K562 (cell line): ENCODE measurements at regions not wholly inside any gene's neighbourhood (a gene's known extent, or its start where the extent isn't known, plus 50 kb on each side); places are given as distances from the start of the nearest gene placed in this dataset.

Experiments
- ATAC-seq: fragments of 200-7000 bp; cut with Tn5 transposase; 3 replicates; pipeline ENCODE4 v1.9.1; 2020; ENCODE audit warnings: moderate library complexity
- BruUV-seq: library from RNA; stranded (reverse); fragments of 400-500 nt; replicated peaks from 2 replicates; lab custom pipeline; 2021; lab: Mats Ljungman, UMichigan
- CTCF ChIA-PET: fragments of 300-600 bp; formaldehyde crosslinking; extraction: SDS; loops from one replicate; lab custom pipeline; 2021; ENCODE audit warnings: low intra/inter-chr PET ratio; lab: Yijun Ruan, JAX
- POLR2A ChIA-PET: fragments of 300-600, 350-650 bp; sonication (Branson Sonifier 250); formaldehyde crosslinking; extraction: SDS; loops from one replicate; lab custom pipeline; 2021; ENCODE audit warnings: antibody characterized with exemption, inconsistent platforms; lab: Yijun Ruan, JAX
- DNase-seq, 4 experiments: peaks; one replicate each; pipeline versions ENCODE4 v3.0.0 to v3.0.0-alpha.2; 2011 to 2018; ENCODE audit warnings: low spot score in 3 of 4, mixed read lengths in 3 of 4; ENCODE audit errors: extremely low read depth in 1 of 4
- FAIRE-seq: peaks from 2 replicates; lab custom pipeline; 2011; peaks lifted over from hg19 to GRCh38; lab: Jason Lieb, UNC
- H2AFZ ChIP-seq: 2 replicates; pipeline ENCODE4 v1.6.0; 2011; ENCODE audit warnings: low read depth, low read length, control low read depth, inconsistent platforms
- H3K27ac ChIP-seq: fragments of 200-600 bp; 3 replicates; pipeline ENCODE4 v1.8.0; 2011; ENCODE audit warnings: low read depth, mild to moderate bottlenecking, control low read depth, inconsistent platforms, low read length, moderate library complexity, mixed read lengths; ENCODE audit errors: extremely low read depth
- H3K27me3 ChIP-seq, 2 experiments: fragments of 300-600 bp in 1 of 2; 2 replicates in 1 of 2; 3 replicates in 1 of 2; pipeline versions ENCODE4 v1.6.0 to v1.8.0; 2011; ENCODE audit warnings: inconsistent platforms in 2 of 2, low read length in 2 of 2, mild to moderate bottlenecking in 1 of 2, mixed read lengths in 1 of 2, moderate library complexity in 1 of 2; ENCODE audit not compliant: control insufficient read depth in 2 of 2, insufficient read depth in 2 of 2
- H3K36me3 ChIP-seq: fragments of 300-600 bp; 3 replicates; pipeline ENCODE4 v1.8.0; 2011; ENCODE audit warnings: mild to moderate bottlenecking, low read length, inconsistent platforms; ENCODE audit not compliant: control insufficient read depth, insufficient read depth
- H3K4me1 ChIP-seq, 2 experiments: fragments of 200-600 bp in 1 of 2; replicated peaks in 1 of 2; 2 replicates in 1 of 2; 3 replicates in 1 of 2; pipeline versions ENCODE4 v1.5.1 to v1.8.0; 2011; ENCODE audit warnings: inconsistent platforms in 2 of 2, low read length in 2 of 2, mild to moderate bottlenecking in 1 of 2, mixed read lengths in 1 of 2, moderate library complexity in 1 of 2; ENCODE audit not compliant: control insufficient read depth in 2 of 2, insufficient read depth in 2 of 2
- H3K4me2 ChIP-seq: 2 replicates; pipeline ENCODE4 v1.6.1; 2011; ENCODE audit warnings: low read length, control low read depth, inconsistent platforms, mixed read lengths; ENCODE audit not compliant: insufficient read depth
- H3K4me3 ChIP-seq: fragments of 200-600 bp; sonication (generic), shearing (Covaris generic); 2 replicates; pipeline ENCODE4 v1.5.1; 2016; ENCODE audit warnings: control low read depth, inconsistent platforms
- H3K79me2 ChIP-seq: fragments of 200-600 bp; 3 replicates; pipeline ENCODE4 v1.8.0; 2011; ENCODE audit warnings: low read length, inconsistent platforms; ENCODE audit not compliant: control insufficient read depth, insufficient read depth
- H3K9ac ChIP-seq, 2 experiments: 2 replicates each; pipeline versions ENCODE4 v1.6.0 to v1.6.1; 2011; ENCODE audit warnings: low read depth in 2 of 2, low read length in 2 of 2, control low read depth in 1 of 2, inconsistent platforms in 1 of 2, mild to moderate bottlenecking in 1 of 2, mixed read lengths in 1 of 2; ENCODE audit not compliant: insufficient read depth in 1 of 2
- H3K9me1 ChIP-seq: one replicate; pipeline ENCODE4 v1.6.0; 2011; ENCODE audit warnings: inconsistent platforms, mild to moderate bottlenecking, low read length, moderate library complexity; ENCODE audit not compliant: control insufficient read depth, insufficient read depth
- H3K9me3 ChIP-seq: replicated peaks from 2 replicates; pipeline ENCODE4 v1.5.1; 2011; ENCODE audit warnings: low read depth, low read length, inconsistent platforms; ENCODE audit not compliant: control insufficient read depth, insufficient read depth
- H4K20me1 ChIP-seq: replicated peaks from 2 replicates; pipeline ENCODE4 v1.6.1; 2011; ENCODE audit warnings: low read length, inconsistent platforms, mixed read lengths; ENCODE audit not compliant: control insufficient read depth, insufficient read depth
- CHD1 ChIP-seq: fragments of 200-600 bp; sonication (generic); IDR thresholded peaks from one replicate; pipeline ENCODE4 v1.6.1; 2012; ENCODE audit warnings: mild to moderate bottlenecking, moderate library complexity, low read length, inconsistent platforms
- DIDO1 ChIP-seq: fragments of 450-650 bp; IDR thresholded peaks from 2 replicates; pipeline ENCODE4 v1.6.1; 2016; ENCODE audit warnings: low read depth, missing biosample characterization, missing genetic modification characterization
- FOXO4 ChIP-seq: fragments of 450-650 bp; formaldehyde crosslinking; IDR thresholded peaks from 2 replicates; pipeline ENCODE4 v1.4.0; 2020; ENCODE audit warnings: mild to moderate bottlenecking, moderate library complexity
- JUN ChIP-seq, 2 experiments: sonication (generic) in 1 of 2; formaldehyde crosslinking in 1 of 2; IDR thresholded peaks; 2 replicates each; pipeline versions ENCODE4 v1.6.1 to v1.8.0; 2012 to 2022; ENCODE audit warnings: borderline replicate concordance in 2 of 2, mild to moderate bottlenecking in 2 of 2, improper control_type of control experiment in 1 of 2, low read depth in 1 of 2, low read length in 1 of 2, missing genetic modification reagents in 1 of 2
- KLF1 ChIP-seq: fragments of 450-650 bp; IDR thresholded peaks from 2 replicates; pipeline ENCODE4 v1.6.1; 2016; ENCODE audit warnings: missing genetic modification characterization, missing compliant biosample characterization
- MCM2 ChIP-seq: fragments of 450-650 bp; IDR thresholded peaks from 2 replicates; pipeline ENCODE4 v1.6.1; 2017; ENCODE audit warnings: low read depth, mild to moderate bottlenecking
- NCOA2 ChIP-seq, 2 experiments: fragments of 450-650 bp; IDR thresholded peaks; 2 replicates each; pipeline ENCODE4 v1.6.1; 2018; ENCODE audit warnings: mild to moderate bottlenecking in 2 of 2, moderate library complexity in 1 of 2; ENCODE audit not compliant: partially characterized antibody in 2 of 2
- RUNX1 ChIP-seq: sonication (generic); IDR thresholded peaks from 2 replicates; pipeline ENCODE4 v1.6.1; 2016; ENCODE audit warnings: antibody characterized with exemption, low read depth
- SMAD3 ChIP-seq: fragments of 450-650 bp; formaldehyde crosslinking; conservative IDR thresholded peaks from 2 replicates; pipeline ENCODE4 v1.4.0; 2020; ENCODE audit warnings: mild to moderate bottlenecking
- STAT5A ChIP-seq: IDR thresholded peaks from 2 replicates; pipeline ENCODE4 v1.6.1; 2012; ENCODE audit warnings: low read length, inconsistent platforms, borderline replicate concordance
- TAF15 ChIP-seq: fragments of 200-400 bp; formaldehyde crosslinking; IDR thresholded peaks from 2 replicates; pipeline ENCODE4 v1.6.1; 2017; ENCODE audit warnings: mild to moderate bottlenecking, low read depth, low read length, moderate library complexity
- TCFL5 ChIP-seq: fragments of 250-450 bp; sonication (Bioruptor Pico); conservative IDR thresholded peaks from 2 replicates; pipeline ENCODE4 v1.6.1; 2021; ENCODE audit warnings: mild to moderate bottlenecking, moderate library complexity, matching md5 sums
- ZC3H4 ChIP-seq: sonication (generic); formaldehyde crosslinking; IDR thresholded peaks from 2 replicates; pipeline ENCODE4 v1.9.0; 2021; ENCODE audit warnings: missing genetic modification reagents, borderline replicate concordance
- ZNF316 ChIP-seq: fragments of 450-650 bp; IDR thresholded peaks from 2 replicates; pipeline ENCODE4 v1.6.1; 2016
- ZNF354B ChIP-seq: fragments of 250-450 bp; sonication (Bioruptor Pico); IDR thresholded peaks from 2 replicates; pipeline ENCODE4 v1.4.0; 2020
- WGBS: fragments of 100-300 bp; shearing (Covaris generic); methylation state at CpG from one replicate; pipeline ENCODE4 v1.1.6; 2016; ENCODE audit warnings: low coverage, mixed read lengths; ENCODE audit not compliant: insufficient coverage; ENCODE audit errors: missing lambda C conversion rate; 5-methylcytosine and 5-hydroxymethylcytosine counted together
- in situ Hi-C: fragments of 300-500 bp; cut with MboI; formaldehyde crosslinking; loops from 4 replicates; pipeline ENCODE4 v1.15.0; 2018; ENCODE audit warnings: inconsistent platforms, mixed read lengths
- intact Hi-C: fragments of 100-400 bp; cut with micrococcal nuclease; formaldehyde crosslinking; loops from 2 replicates; pipeline ENCODE4 v1.14.2; 2022
- TF ChIP-seq, protein P1 (sequence below): fragments of 250-450 bp; sonication (Bioruptor Pico); IDR thresholded peaks from 2 replicates; pipeline ENCODE4 v1.5.0; 2022; ENCODE audit warnings: mild to moderate bottlenecking
- TF ChIP-seq, protein P2 (sequence below), 2 experiments: IDR thresholded peaks in 1 of 2; conservative IDR thresholded peaks in 1 of 2; 2 replicates each; pipeline ENCODE4 v1.6.1; 2016; ENCODE audit warnings: low read depth in 2 of 2, mild to moderate bottlenecking in 1 of 2, missing compliant biosample characterization in 1 of 2, missing genetic modification characterization in 1 of 2, moderate library complexity in 1 of 2

GRCh38 chr4:188492886-188493285 lies 353.6 kb downstream of the TRIML1 start (continued):
- TF ChIP-seq, protein P1, sequence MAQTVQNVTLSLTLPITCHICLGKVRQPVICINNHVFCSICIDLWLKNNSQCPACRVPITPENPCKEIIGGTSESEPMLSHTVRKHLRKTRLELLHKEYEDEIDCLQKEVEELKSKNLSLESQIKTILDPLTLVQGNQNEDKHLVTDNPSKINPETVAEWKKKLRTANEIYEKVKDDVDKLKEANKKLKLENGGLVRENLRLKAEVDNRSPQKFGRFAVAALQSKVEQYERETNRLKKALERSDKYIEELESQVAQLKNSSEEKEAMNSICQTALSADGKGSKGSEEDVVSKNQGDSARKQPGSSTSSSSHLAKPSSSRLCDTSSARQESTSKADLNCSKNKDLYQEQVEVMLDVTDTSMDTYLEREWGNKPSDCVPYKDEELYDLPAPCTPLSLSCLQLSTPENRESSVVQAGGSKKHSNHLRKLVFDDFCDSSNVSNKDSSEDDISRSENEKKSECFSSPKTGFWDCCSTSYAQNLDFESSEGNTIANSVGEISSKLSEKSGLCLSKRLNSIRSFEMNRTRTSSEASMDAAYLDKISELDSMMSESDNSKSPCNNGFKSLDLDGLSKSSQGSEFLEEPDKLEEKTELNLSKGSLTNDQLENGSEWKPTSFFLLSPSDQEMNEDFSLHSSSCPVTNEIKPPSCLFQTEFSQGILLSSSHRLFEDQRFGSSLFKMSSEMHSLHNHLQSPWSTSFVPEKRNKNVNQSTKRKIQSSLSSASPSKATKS = no peak
- TF ChIP-seq NCOA2 (IDR thresholded peaks at IDR 0.05; ENCODE audit: partially characterized antibody in 2 of 2) (no peak), STAT5A (no peak), DIDO1 (tag) (no peak), TAF15 (no peak), SMAD3 (CRISPR knock-in tag) (no peak)

- ChIA-PET POLR2A (no interaction called here), CTCF (no interaction called here)
- BruUV-seq = no TSS peak
- ATAC-seq (no peak), FAIRE-seq (no peak), DNase-seq (no peak)
- no peak overlapping the region for H3K4me3 ChIP-seq
- in situ Hi-C loops (no loop called here), intact Hi-C loops (no loop called here)
- H3K4me2 ChIP-seq = no peak overlapping the region
- no peaks in the 10 kb centered on the region for H3K79me2 ChIP-seq
- no peak overlapping the region for H2AFZ ChIP-seq
- H3K9ac ChIP-seq = no peak overlapping the region
- H3K4me1 ChIP-seq = no peaks in the 10 kb centered on the region
- H3K27me3 ChIP-seq = no peaks in the 10 kb centered on the region
- H4K20me1 ChIP-seq = no peaks in the 10 kb centered on the region
- H3K36me3 ChIP-seq = no peaks in the 10 kb centered on the region
- no peaks in the 10 kb centered on the region; the same call in 1 of the 2 replicates for H3K9me3 ChIP-seq
- WGBS = 6% methylated on average over 2 of the region's 2 CpGs
- no peak overlapping the region for H3K27ac ChIP-seq
- no peaks in the 10 kb centered on the region for H3K9me1 ChIP-seq
- TF ChIP-seq FOXO4 (no peak), ZNF354B (CRISPR knock-in tag) (no peak), RUNX1 (no peak), ZNF316 (no peak), ZC3H4 (CRISPR knock-in tag) (no peak), TCFL5 (CRISPR knock-in tag) (no peak), CHD1 (no peak), MCM2 (no peak), JUN (IDR thresholded peaks at IDR 0.05; ENCODE audit: borderline replicate concordance, low read depth, low read length) (no peak), JUN (CRISPR knock-in tag; IDR thresholded peaks at IDR 0.05; ENCODE audit: borderline replicate concordance) (no peak), KLF1 (tag) (no peak)
- TF ChIP-seq, protein P2, sequence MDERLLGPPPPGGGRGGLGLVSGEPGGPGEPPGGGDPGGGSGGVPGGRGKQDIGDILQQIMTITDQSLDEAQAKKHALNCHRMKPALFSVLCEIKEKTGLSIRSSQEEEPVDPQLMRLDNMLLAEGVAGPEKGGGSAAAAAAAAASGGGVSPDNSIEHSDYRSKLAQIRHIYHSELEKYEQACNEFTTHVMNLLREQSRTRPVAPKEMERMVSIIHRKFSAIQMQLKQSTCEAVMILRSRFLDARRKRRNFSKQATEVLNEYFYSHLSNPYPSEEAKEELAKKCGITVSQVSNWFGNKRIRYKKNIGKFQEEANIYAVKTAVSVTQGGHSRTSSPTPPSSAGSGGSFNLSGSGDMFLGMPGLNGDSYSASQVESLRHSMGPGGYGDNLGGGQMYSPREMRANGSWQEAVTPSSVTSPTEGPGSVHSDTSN (CRISPR knock-in tag; IDR thresholded peaks at IDR 0.05; ENCODE audit: low read depth) = no peak
- TF ChIP-seq, protein P2 (tag; conservative IDR thresholded peaks at IDR 0.05; ENCODE audit: low read depth) = no peak
These were observed 355.9 kb downstream of the TRIML1 start for GRCh38 chr4:188495169-188495568.
